Stimulated activated CD4-positive, alpha-beta T cell treated with anti-CD3 and anti-CD28 coated beads, Interleukin-15, amount 100 ng/mL, for 48 hours (primary cell): ENCODE measurements at regions not wholly inside any gene's neighbourhood (a gene's known extent, or its start where the extent isn't known, plus 50 kb on each side); places are given as distances from the start of the nearest gene placed in this dataset.

ENCODE experiments used
- DNase-seq, 2 donors: peaks; one replicate each; pipeline ENCODE4 v3.0.0-alpha.2; 2020; ENCODE audit warnings: low read depth in 2 of 2

DNA sequence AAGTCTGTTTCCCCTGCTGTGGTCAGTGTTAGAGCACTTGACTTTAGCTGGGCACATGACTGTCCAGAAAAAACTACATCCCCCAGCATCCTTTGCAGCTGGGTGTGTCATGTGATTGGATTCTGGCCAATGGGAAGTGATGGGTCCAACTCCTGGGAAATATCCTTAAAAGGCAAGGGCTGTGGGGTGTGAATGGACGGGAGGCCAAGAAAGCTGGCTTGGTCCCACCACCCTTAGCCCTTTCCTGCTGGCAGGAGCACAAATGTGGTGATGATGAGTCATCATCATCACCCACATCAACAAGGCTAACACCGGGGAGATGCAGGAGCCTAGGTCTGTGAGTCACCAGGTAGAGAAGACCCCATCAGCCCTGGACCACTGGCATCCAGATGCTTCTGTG lies 341.7 kb downstream of the C16orf95 start:
- DNase-seq, result no peak

DNA sequence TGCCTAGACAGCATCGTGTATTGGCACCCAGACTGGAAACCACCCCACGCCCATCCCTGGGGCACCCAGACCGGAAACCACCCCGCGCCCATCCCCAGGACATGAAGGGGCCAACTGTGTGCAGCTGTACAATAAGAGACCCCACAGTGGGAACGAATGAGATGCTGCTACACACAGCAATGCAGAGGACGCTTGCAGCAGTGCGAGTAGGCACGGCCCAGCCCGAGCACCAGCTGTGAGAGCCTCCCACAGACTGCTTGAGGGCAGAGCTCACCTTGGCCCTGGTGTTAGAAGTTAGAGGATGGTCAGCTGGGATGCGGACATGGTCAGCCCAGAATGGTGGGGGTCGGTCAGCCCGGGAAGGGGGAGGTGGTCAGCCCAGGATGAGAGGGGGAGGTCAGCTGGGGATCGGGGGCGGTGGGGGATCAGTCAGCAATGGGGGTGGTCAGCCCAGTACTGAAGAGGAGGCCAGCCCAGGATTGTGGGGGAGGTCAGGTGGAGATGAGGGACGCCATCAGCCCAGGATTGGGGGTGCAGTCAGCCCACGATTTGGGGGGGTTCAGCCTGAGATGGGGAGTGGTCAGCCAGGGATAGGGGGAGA lies 340.0 kb downstream of the C16orf95 start:
- DNase-seq, result no peak

DNA sequence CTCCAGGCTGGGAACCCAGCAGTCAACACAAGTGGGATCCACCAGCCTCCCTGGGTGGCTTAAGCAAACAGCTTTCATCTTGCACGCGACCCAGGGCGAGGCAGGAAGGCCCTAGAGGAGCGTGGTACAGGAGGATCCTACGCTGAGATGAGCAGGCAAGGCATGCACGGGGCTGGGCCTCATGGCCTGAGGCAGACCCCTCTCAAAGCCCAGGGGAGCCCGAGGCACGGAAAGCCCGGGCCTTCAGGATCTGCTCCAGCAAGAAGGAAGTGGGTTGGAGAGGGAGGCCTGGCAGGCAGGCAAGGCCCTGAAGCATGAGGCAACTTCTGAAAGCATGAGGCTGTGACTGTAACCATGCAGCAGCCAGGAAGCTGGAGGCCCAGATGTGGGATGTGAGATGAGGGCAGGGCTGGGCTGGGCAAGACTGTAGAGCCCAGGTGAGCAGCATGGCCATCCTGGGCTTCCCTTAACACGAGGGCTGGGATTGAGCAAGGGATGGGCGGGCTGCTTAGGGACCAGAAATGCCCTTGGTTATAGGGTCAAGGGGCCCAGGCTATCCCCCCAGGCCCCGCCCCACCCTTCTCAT lies 338.7 kb downstream of the C16orf95 start:
- no peak for DNase-seq

DNA sequence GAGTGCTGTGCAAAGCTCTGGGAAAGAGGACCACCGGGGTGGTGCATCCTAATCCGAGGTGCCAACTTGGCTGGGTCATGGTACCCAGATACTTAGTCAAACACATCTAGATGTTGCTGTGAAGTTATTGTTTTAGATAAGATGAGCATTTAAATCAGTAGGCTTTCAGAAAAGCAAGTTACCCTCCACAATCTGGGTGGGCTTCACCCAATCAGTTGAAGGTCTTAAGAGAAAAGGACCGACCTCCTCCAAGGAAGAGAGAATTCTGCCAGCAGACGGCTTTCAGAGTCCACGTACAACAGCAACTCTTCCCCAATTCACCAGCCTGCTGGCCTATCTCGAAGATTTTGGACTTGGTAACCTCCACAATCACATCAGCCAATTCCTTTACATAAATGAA lies 338.1 kb downstream of the C16orf95 start:
- no peak for DNase-seq

DNA sequence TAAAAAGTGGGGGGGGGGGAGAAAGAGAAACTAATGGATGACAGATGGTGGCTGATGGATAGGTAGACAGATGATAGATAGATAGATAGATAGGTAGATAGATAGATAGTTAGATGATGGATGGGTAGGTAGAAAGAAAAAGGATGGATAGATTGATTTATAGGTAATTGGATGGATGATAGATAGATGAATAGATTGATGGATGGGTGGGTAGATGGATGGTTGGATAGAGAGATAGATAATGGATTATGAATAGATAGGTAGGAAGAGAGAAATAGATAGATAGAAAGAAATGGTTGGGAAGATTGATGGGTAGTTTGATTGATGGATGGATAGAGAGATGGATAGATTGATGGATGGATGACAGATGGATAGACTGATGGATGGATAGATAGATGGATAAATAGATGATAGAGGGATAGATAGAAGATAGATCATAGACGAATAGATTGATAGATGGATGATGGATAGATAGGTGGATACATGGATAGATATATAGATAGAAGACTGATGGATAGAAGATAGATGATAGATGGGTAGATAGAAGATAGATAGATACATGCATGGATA lies 337.1 kb downstream of the C16orf95 start:
- no peak for DNase-seq

DNA sequence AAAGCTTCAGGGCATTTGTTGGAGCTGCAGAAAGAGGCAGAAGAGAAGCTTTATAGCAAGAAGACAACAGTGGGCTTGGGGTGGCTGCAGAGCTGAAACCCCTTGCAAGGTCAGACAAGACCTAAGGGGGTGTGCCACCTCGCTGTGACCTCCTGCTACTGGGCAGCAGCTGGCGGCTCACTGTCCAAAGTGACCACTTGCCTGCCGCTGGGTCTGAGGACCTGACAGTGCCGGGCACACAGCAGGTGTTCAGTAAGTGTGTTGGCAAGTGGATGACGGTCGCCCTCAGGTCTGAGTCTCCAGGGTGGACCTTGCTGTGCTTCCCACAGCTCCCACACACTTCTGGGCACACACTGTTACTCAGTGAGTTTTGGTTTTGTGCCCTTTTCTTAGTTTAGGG lies 336.5 kb downstream of the C16orf95 start:
- DNase-seq, result no peak

DNA sequence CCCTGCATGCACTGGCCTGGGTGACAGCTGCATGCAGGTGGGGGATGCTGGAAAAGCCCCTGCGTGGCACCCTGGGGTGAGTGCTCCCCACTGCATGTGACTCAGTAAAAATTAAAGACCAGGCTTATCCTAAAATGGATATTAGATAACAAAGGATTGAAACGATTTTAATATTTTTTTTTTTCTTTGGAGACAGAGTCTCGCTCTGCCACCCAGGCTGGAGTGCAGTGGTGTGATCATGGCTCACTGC lies 334.9 kb downstream of the C16orf95 start:
- no peak for DNase-seq

DNA sequence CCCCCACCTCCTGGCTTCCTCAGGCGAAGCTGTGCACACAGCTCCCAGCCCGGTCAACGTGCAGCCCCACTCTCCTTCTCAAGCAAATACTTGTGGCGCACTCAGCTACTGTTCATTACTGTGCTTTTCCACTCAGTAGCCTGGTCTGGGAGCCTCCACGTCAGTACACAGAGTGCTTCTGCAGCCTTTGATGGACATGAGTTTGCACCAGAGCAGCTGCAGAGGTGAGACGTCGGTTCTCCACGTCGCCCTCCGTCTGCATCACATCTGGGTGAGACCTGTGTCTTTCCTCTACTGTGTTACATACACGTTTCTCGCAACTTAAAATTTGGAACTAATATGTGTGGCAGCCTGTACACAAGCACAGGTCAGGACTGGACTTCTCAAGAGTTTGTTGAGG lies 334.3 kb downstream of the C16orf95 start:
- no peak for DNase-seq

DNA sequence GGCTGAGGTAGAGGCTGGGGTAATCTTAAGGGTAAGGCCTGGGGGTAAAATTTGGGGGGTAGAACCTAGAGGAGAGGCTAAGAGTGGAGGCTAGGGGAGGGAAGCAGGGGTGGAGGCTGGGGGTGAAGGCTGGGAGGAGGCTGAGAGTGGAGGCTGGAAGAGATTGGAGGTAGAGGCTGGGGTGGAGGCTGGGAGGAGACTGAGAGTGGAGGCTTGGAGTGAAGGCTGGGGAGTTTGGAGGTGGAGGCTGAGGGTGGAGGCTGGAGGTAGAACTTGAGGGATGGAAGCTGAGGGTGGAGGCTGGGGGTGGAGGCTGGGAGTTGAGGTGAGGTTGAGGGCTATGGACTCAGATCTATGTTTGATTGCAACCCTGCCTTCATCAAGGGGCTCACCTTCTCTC lies 333.6 kb downstream of the C16orf95 start:
- no peak for DNase-seq

DNA sequence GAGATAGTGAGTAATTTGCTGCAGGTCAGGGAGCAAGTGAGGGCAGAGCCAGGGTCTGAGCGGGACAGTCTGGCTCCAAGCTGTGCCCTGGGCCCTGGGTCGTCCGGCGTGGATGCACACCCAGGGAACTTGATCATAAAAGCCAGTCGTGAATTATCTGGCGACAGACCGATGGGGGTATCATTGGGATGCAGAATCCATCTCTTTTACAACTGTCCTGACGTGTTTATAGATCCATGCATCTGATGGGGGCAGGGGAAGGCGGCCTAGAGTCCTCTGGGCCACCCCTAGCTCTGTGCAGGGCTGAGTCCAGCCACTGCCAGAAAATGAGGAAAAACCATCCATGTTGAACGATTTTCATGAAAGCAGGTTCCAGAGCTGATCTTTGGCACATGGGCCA lies 332.8 kb downstream of the C16orf95 start:
- no peak for DNase-seq

DNA sequence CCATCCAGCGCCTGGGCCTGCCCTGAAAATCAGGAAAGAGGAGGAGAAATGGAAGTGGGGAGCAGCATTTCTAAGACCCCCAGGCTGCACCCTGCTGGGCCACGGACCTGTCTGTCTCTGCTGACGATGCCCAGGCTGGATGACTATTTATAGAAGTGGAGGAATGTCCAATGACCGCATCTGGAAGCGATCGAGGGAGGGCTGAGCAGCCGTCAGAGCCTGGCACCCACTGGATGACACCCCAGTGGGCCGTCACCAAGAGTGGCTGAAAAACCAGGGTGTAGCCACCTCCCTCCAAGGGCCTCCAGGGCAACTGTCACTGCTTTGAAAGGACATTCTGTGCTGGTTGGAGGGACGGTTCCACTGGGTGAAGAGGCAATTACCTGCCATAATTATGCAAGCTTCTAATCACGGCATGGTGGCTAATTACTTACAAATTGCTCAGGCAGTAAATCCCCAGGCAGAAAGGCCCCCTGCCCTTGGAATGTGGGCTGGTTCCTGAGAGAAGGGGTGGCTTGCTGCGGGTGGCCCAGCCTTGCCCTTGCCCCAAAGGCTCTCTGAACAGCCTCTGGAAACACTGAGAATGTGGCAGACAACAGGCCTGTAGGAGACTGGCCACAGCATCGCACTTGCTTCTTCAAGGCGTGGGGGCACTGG lies 332.1 kb downstream of the C16orf95 start:
- no peak for DNase-seq

DNA sequence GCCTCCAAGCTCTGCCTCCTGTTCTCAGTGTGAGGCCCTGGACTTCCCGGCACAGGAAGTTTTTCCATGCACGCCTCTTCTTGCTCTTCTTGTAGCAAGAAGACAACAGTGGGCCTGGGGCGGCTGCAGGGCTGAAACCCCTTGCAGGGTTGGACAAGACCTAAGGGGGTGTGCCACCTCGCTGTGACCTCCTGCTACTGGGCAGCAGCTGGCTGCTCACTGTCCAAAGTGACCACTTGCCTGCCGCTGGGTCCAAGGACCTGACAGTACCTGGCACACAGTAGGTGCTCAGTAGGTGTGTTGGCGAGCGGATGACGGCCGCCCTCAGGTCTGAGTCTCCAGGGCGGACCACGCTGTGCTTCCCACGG lies 331.6 kb downstream of the C16orf95 start:
- DNase-seq, result no peak

DNA sequence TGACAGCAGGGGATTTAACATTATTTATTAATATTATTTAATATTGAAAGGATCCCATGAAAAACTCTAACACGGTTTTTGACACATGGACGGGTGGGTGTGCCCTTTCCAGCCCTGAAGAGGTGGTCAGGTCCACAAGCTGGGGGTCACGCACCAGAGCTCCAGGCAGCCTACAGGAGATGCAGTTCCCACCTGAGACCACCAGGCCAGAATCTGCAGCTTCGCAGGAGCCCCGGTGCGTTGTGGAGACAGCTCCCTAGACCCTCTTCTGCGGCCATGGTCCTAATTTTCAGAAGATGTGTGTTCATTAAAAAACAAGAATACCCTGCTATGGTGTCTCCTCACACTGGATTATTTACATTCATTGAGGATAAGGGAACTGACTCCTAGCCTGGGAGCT lies 331.1 kb downstream of the C16orf95 start:
- DNase-seq, result no peak

DNA sequence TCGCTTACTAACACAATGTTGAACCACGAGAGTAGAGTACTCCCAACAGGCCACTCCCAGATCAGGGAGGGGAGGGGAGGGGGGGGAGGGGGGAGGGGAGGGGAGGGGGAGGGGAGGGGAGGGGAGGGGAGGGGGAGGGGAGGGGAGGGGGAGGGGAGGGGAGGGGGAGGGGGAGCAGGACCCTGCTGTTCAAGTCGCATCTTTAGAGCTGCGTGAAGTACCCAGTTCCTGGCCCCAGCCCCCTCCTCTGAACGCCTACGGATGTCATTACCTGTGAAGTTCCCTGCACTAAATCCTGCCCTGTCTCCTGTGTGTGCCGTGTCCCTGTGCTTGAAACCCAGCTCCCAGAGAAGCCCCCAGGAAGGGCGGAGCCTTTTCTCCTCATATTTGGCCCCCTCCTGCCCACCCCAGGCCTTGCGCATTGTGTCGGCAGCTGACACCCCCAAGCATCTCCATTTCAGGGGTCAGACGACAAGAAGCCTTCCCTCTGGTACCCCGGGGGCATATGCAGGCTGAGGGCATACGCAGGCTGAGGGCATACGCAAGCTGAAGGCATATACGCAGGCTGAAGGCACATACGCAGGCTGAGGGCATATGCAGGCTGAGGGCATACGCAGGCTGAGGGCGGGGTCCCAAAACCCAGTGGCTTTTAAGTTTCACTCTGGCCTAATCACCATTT lies 330.2 kb downstream of the C16orf95 start:
- DNase-seq, result no peak

DNA sequence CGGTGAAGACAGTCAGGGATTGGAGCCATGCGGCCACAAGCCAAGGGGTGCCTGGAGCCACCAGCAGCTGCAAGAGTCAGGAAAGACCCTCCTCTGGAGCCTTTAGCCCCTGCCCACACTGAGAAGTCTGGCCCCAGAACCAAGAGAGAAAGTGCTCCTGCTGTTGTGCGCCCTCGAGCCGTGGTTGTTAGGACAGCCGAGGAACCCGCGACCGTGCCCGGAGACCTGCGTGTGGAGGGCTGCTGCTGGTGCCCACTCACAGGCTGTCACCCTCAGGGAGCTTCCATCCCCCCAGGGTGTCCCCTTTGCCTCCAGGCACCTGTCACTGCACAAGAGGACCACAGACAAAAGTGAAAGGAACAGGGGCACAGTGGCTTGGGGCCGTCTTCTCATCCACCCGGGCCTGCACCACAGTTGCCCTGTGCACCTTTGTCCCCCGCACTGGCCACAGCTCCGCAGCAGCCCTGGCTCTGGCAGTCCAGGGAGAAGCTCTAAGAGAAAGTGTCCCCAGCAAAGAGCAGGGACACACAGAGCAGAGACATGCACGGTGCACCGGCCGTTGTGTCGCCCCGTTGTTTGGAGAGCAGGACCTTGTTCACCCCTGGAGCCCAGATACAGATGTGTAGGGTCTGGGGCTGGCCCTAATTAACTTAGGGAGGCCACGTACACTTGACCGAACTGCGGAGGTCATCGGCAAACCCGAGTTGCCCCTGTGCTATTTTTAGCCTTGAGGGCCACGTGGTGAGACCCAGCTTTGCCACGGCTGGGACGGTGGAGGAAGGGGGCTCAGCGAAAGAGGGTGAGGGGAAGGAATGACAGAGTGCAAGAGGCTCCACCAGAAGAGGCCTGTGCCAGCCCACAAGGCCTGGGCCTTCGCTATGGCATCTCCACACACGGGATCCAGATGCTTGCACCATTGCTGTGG lies 329.2 kb downstream of the C16orf95 start:
- DNase-seq, result no peak

DNA sequence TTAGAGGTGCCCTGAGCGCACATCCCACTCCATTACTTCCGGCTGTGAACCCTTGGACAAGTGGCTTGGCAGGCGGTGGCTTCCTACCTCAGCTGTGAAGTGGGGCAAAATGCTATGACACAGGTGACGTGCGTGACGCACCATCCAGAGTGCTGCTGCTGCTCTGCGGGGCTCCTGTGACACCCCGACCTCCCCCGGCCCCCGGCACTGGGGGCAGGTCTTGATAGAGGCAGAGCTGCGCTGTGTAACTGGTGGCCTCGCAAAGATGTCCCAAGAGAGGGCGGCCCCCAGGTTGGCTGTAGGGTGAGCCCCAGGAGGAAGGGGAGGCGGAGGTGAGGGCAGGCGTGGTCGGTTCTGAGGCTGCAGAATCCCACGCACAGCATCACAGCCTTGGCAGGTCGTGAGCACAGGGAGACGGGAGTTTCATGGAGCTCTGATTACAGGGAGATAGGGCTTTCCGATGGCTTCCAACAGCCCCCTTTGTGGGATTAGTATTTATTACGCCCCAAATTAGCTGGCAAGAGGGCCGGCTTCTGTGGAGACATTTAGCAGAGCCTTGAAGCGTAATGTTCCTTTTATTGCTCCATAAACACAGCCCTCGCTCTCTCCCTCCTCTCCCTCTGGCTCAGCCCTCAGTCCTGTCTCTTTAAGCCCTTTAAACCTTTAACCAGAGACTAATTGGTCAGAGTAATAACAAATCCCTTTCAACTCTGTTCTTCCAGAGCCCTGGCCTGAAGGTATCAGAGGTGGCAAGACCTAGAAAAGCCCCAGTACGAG lies 328.1 kb downstream of the C16orf95 start:
- DNase-seq, result no peak

DNA sequence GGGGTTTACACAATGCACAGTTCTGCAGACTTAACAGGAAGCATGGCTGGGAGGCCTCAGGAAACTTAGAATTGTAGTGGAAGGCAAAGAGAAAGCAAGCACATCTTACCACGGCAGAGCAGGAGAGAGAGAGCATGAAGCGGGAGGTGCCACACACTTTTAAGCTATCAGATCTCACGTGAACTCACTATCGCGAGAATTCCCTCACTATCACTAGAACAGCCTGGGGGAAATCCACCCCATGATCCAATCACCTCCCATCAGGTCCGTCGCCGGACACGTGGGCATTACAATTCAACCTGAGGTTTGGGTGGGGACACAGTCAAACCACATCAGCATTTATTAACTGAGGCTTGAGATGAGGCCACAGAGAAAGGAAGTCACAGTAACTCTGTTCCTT lies 326.7 kb downstream of the C16orf95 start:
- DNase-seq, result no peak

DNA sequence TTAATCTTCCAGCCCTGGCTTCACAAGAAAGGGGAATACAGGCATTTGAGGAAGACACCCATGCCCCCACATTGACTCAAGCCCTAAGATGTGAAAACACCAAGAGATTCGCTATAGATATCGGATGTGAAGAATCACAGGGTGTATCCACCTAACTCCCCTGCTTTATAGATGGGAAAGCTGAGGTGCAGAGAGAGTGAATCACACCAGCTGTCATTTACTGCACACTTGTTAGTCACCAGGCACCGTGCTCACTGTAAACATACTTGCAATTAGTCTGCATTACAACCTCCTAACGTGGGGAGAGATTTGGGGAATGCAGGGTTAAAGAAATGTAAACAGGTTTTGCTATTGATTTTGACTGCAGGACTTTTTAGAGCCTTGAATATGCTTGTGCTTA lies 325.5 kb downstream of the C16orf95 start:
- no peak for DNase-seq

DNA sequence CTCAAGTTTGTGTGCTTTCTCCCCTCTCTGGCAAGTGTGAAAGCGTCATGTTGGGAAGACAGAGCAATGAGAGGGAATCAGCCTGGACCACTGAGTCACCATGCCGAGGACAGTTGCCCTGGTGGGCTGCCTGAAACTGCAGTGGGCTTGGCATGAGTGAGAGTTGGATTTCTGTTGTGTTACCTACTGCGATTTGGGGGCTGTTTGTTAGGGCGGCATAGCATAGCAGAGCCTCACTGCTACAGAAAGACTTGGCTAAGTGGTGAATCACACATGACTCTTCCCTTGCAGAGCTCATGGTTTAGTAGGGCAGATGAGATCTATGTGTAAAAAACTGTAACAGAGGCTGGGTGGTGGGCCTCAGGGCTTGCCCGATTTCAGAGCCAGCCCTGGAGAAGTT lies 324.6 kb downstream of the C16orf95 start:
- no peak for DNase-seq

DNA sequence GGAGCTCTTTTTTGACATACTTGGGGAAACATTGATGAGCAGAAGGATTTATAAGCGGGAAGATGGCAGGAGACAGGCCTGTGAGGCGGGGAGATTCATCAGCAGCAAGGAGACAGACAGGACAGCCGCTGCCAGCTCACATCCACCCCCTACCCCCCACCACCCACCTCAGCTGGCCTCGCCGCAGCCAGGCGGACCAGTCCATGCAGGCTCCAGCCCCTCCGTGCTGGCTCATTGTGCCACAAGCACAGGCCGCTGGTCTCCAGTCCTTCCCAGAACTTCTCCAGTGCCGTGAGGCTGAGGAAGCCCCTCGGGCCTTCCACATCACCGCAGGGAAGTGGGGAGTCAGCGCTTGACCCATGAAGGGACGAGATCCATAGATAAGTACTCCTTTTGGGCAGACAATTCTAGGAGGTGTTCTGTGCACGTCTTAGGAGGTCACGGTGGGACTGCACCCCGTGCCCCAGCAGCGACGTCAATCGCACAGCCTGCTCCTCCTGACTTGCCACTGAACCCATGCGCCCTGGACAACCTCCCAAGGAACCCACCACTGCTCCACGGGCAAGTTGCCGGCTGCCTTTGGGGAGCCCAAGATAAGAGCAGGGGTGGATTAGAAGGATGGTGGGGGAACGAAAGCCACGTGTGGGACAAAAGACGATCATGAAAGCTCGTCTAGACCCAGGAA lies 323.6 kb downstream of the C16orf95 start:
- DNase-seq, result no peak

DNA sequence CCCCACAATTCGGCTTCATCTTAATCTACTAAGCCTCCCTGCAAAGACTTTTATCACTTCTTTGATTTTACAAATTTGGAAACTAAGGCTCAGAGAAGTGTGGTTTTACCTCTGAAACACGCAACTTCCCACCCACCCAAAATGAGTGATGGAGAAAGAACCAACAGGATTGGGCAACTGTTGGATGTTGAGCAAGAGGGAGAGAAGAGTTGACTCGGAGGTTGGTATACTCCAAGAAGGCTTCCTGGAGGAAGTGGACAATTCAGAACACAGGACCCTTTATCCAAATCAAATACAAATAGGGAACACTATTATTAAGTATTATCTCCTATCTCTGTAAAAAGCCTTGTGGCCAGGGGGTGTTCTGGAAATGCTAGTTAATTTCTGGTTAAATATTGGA lies 323.0 kb downstream of the C16orf95 start:
- no peak for DNase-seq
